GM12878 (cell line): ENCODE measurements at regions not wholly inside any gene's neighbourhood (a gene's known extent, or its start where the extent isn't known, plus 50 kb on each side); places are given as distances from the start of the nearest gene placed in this dataset.

Source experiments
- ATAC-seq: fragments of 200-7000 bp; cut with Tn5 transposase; 3 replicates; pipeline ENCODE4 v1.9.1; 2020; ENCODE audit warnings: mild to moderate bottlenecking, moderate library complexity
- BruUV-seq: library from RNA; stranded (reverse); fragments of 400-500 nt; replicated peaks from 2 replicates; lab custom pipeline; 2021; lab: Mats Ljungman, UMichigan
- CTCF ChIA-PET: fragments of 300-600 bp; sonication (Branson Sonifier 250); formaldehyde crosslinking; extraction: SDS; loops from one replicate; lab custom pipeline; 2021; ENCODE audit warnings: inconsistent platforms; lab: Yijun Ruan, JAX
- POLR2A ChIA-PET: fragments of 350-600 bp; formaldehyde crosslinking; extraction: SDS; loops from one replicate; lab custom pipeline; 2021; ENCODE audit warnings: inconsistent platforms; lab: Charles Lee
- RAD21 ChIA-PET: fragments of 300-600 bp; sonication (Branson Sonifier 250); formaldehyde crosslinking; loops from one replicate; lab custom pipeline; 2023; ENCODE audit warnings: antibody characterized with exemption; ENCODE audit not compliant: unreplicated experiment; lab: Charles Lee
- SMC1A ChIA-PET: fragments of 300-600 bp; sonication (Branson Sonifier 250); formaldehyde crosslinking; loops from one replicate; lab custom pipeline; 2023; ENCODE audit not compliant: unreplicated experiment, uncharacterized antibody; lab: Charles Lee
- DNase-seq: peaks from one replicate; pipeline ENCODE4 v3.0.0-alpha.2; 2011; ENCODE audit warnings: low read depth, low spot score
- FAIRE-seq: peaks from 3 replicates; lab custom pipeline; 2011; peaks lifted over from hg19 to GRCh38; lab: Jason Lieb, UNC
- H2AFZ ChIP-seq: 2 replicates; pipeline ENCODE4 v1.6.0; 2011; ENCODE audit warnings: low read depth, low read length, control low read depth; ENCODE audit not compliant: control insufficient read depth
- H3K27ac ChIP-seq: 2 replicates; pipeline ENCODE4 v1.5.1; 2011; ENCODE audit warnings: control low read depth; ENCODE audit not compliant: control insufficient read depth, insufficient read depth
- H3K27me3 ChIP-seq, 2 experiments: replicated peaks in 1 of 2; 2 replicates each; pipeline versions ENCODE4 v1.6.0 to v1.6.1; 2011; ENCODE audit warnings: low read length in 1 of 2; ENCODE audit not compliant: control insufficient read depth in 2 of 2, insufficient read depth in 2 of 2
- H3K36me3 ChIP-seq, 2 experiments: 2 replicates each; pipeline ENCODE4 v1.5.1; 2011; ENCODE audit warnings: low read length in 1 of 2; ENCODE audit not compliant: control insufficient read depth in 2 of 2, insufficient read depth in 2 of 2
- H3K4me1 ChIP-seq: 2 replicates; pipeline ENCODE4 v1.6.1; 2011; ENCODE audit warnings: mild to moderate bottlenecking, low read length, moderate library complexity, mixed read lengths; ENCODE audit not compliant: control insufficient read depth, insufficient read depth
- H3K4me2 ChIP-seq: 2 replicates; pipeline ENCODE4 v1.6.0; 2011; ENCODE audit warnings: control low read depth; ENCODE audit not compliant: control insufficient read depth, insufficient read depth
- H3K4me3 ChIP-seq: fragments of 200-600 bp; sonication (generic); 2 replicates; pipeline ENCODE4 v1.5.1; 2016
- H3K79me2 ChIP-seq: 2 replicates; pipeline ENCODE4 v1.6.0; 2011; ENCODE audit warnings: low read length; ENCODE audit not compliant: control insufficient read depth, insufficient read depth
- H3K9ac ChIP-seq: 2 replicates; pipeline ENCODE4 v1.8.0; 2011; ENCODE audit warnings: low read length, control low read depth, mixed read lengths; ENCODE audit not compliant: control insufficient read depth, insufficient read depth
- H3K9me3 ChIP-seq: replicated peaks from 3 replicates; pipeline ENCODE4 v1.5.1; 2011; ENCODE audit warnings: mild to moderate bottlenecking, low read length; ENCODE audit not compliant: control insufficient read depth, insufficient read depth
- H4K20me1 ChIP-seq: 2 replicates; pipeline ENCODE4 v1.6.0; 2011; ENCODE audit not compliant: control insufficient read depth, insufficient read depth
- ASH2L ChIP-seq: fragments of 300-600, 200-600 bp; sonication (generic); IDR thresholded peaks from 2 replicates; pipeline ENCODE4 v1.6.1; 2017; ENCODE audit warnings: low read depth, mild to moderate bottlenecking, borderline replicate concordance
- ATF3 ChIP-seq: IDR thresholded peaks from 2 replicates; pipeline ENCODE4 v1.6.1; 2011; ENCODE audit warnings: low read depth, mild to moderate bottlenecking, low read length, moderate library complexity, borderline replicate concordance; ENCODE audit errors: extremely low read depth
- BMI1 ChIP-seq: fragments of 450-650 bp; IDR thresholded peaks from 2 replicates; pipeline ENCODE4 v1.6.1; 2016; ENCODE audit warnings: mild to moderate bottlenecking, moderate library complexity, borderline replicate concordance
- EGR1 ChIP-seq, 2 experiments: IDR thresholded peaks; 1 replicate in 1 of 2; 2 replicates in 1 of 2; pipeline ENCODE4 v1.6.1; 2011 to 2012; ENCODE audit warnings: low read depth in 2 of 2, low read length in 2 of 2, borderline replicate concordance in 1 of 2, mild to moderate bottlenecking in 1 of 2, moderate library complexity in 1 of 2
- EP300 ChIP-seq, 2 experiments: fragments of 150-350 bp in 1 of 2; IDR thresholded peaks; 2 replicates each; pipeline ENCODE4 v1.6.1; 2011 to 2012; ENCODE audit warnings: low read depth in 2 of 2, low read length in 2 of 2, borderline replicate concordance in 1 of 2, improper control_type of control experiment in 1 of 2, inconsistent platforms in 1 of 2; ENCODE audit not compliant: control insufficient read depth in 1 of 2
- MLLT1 ChIP-seq: fragments of 450-650 bp; IDR thresholded peaks from 2 replicates; pipeline ENCODE4 v1.6.1; 2016; ENCODE audit warnings: mild to moderate bottlenecking
- NBN ChIP-seq: fragments of 450-650 bp; IDR thresholded peaks from 2 replicates; pipeline ENCODE4 v1.6.1; 2016
- NR2C2 ChIP-seq: IDR thresholded peaks from 2 replicates; pipeline ENCODE4 v1.6.1; 2011; ENCODE audit warnings: borderline replicate concordance, low read depth; ENCODE audit not compliant: control insufficient read depth, insufficient read length
- PAX8 ChIP-seq: fragments of 450-650 bp; IDR thresholded peaks from 2 replicates; pipeline ENCODE4 v1.6.1; 2017; ENCODE audit warnings: mild to moderate bottlenecking, moderate library complexity
- RELA ChIP-seq: fragments of 450-650 bp; IDR thresholded peaks from 2 replicates; pipeline ENCODE4 v1.8.0; 2014; ENCODE audit warnings: borderline replicate concordance; ENCODE audit not compliant: partially characterized antibody
- SMAD1 ChIP-seq: fragments of 450-650 bp; IDR thresholded peaks from 2 replicates; pipeline ENCODE4 v1.6.1; 2018; ENCODE audit warnings: mild to moderate bottlenecking, low read depth; ENCODE audit not compliant: partially characterized antibody
- TBL1XR1 ChIP-seq: IDR thresholded peaks from 2 replicates; pipeline ENCODE4 v1.6.1; 2012; ENCODE audit warnings: low read depth, low read length, improper control_type of control experiment
- YBX1 ChIP-seq: fragments of 450-650 bp; IDR thresholded peaks from 2 replicates; pipeline ENCODE4 v1.6.1; 2016; ENCODE audit warnings: antibody characterized with exemption
- ZBTB11 ChIP-seq: fragments of 450-650 bp; formaldehyde crosslinking; IDR thresholded peaks from 2 replicates; pipeline ENCODE4 v1.5.0; 2022; ENCODE audit warnings: mild to moderate bottlenecking, missing genetic modification characterization
- ZNF384 ChIP-seq: IDR thresholded peaks from 2 replicates; pipeline ENCODE4 v1.6.1; 2012; ENCODE audit warnings: low read depth, mild to moderate bottlenecking, low read length, improper control_type of control experiment, borderline replicate concordance
- ZNF592 ChIP-seq: fragments of 450-650 bp; IDR thresholded peaks from 2 replicates; pipeline ENCODE4 v1.6.1; 2017; ENCODE audit warnings: mild to moderate bottlenecking, moderate library complexity
- in situ Hi-C: fragments of 300-500 bp; cut with MboI; formaldehyde crosslinking; loops from 9 replicates; pipeline ENCODE4 v1.14.3; 2018; ENCODE audit warnings: mixed read lengths
- intact Hi-C: fragments of 100-400 bp; cut with micrococcal nuclease; formaldehyde crosslinking; loops from one replicate; pipeline ENCODE4 v1.14.2; 2022; ENCODE audit not compliant: unreplicated experiment

GRCh38 chr2:188170356-188170755 is 121.3 kb upstream of the GULP1 start (continued):
- TF ChIP-seq ZBTB11 (no peak), MLLT1 (no peak), ZNF384 (no peak), EP300 (IDR thresholded peaks at IDR 0.05; ENCODE audit: borderline replicate concordance in 1 of 2, control insufficient read depth in 1 of 2, low read depth in 2 of 2, low read length in 2 of 2) (no peak), BMI1 (no peak), ASH2L (no peak), NBN (no peak), TBL1XR1 (no peak), PAX8 (no peak), YBX1 (no peak)

- H3K9me3 ChIP-seq, result no peaks in the 10 kb centered on the region
- H3K9ac ChIP-seq, result no peak overlapping the region
- ChIA-PET RAD21 (no interaction called here), POLR2A (no interaction called here), SMC1A (no interaction called here), CTCF (no interaction called here)
- H3K79me2 ChIP-seq, result no peaks in the 10 kb centered on the region
- H3K36me3 ChIP-seq, result no peaks in the 10 kb centered on the region
- intact Hi-C loops, result no loop called here
- DNase-seq (no peak), ATAC-seq (no peak), FAIRE-seq (no peak)
- H2AFZ ChIP-seq, result no peak overlapping the region
- H3K4me3 ChIP-seq, result no peak overlapping the region
- in situ Hi-C loops, result no loop called here
- H4K20me1 ChIP-seq, result no peaks in the 10 kb centered on the region
- BruUV-seq, result no TSS peak
- H3K27me3 ChIP-seq, result no peaks in the 10 kb centered on the region
- H3K4me1 ChIP-seq, result no peaks in the 10 kb centered on the region
- no peak overlapping the region for H3K27ac ChIP-seq
- no peak overlapping the region for H3K4me2 ChIP-seq
- TF ChIP-seq NR2C2 (no peak), RELA (no peak), SMAD1 (no peak), ZNF592 (no peak), EGR1 (IDR thresholded peaks at IDR 0.05; ENCODE audit: borderline replicate concordance in 1 of 2, low read depth in 2 of 2, low read length in 2 of 2) (no peak), ATF3 (no peak)
Measured at GRCh38 chr2:188176620-188177019, 115.1 kb upstream of the GULP1 start.
